Fibroblast of lung (primary cell): ENCODE measurements at regions not wholly inside any gene's neighbourhood (a gene's known extent, or its start where the extent isn't known, plus 50 kb on each side); places are given as distances from the start of the nearest gene placed in this dataset.

Source experiments
- CTCF ChIP-seq, 2 donors: IDR thresholded peaks in 1 of 2; conservative IDR thresholded peaks in 1 of 2; 1 replicate in 1 of 2; 2 replicates in 1 of 2; pipeline ENCODE4 v1.5.1; 2011 to 2012; ENCODE audit warnings: low read length in 2 of 2, control low read depth in 1 of 2, inconsistent platforms in 1 of 2, low read depth in 1 of 2, mild to moderate bottlenecking in 1 of 2
- EZH2 ChIP-seq: IDR thresholded peaks from 2 replicates; pipeline ENCODE4 v1.5.1; 2012; ENCODE audit warnings: low read length, control low read depth, mild to moderate bottlenecking; ENCODE audit errors: missing control alignments

GRCh38 chr6:147643341-147644200 lies 135.1 kb downstream of the SAMD5 start:
- TF ChIP-seq EZH2: no peak
- TF ChIP-seq CTCF (conservative IDR thresholded peaks at IDR 0.05 in 1 of 2, IDR thresholded peaks at IDR 0.05 in 1 of 2; ENCODE audit: low read depth in 1 of 2, low read length in 2 of 2): no peak
